ENCODE measurements at regions not wholly inside any gene's neighbourhood (a gene's known extent, or its start where the extent isn't known, plus 50 kb on each side); places are given as distances from the start of the nearest gene placed in this dataset.
"Not testable (repeated sequence)": the region's sequence is repeated elsewhere in the genome, so short reads cannot be mapped to it uniquely, and the experiment has no call there.

GRCh38 chr2:57465967-57466366 lies 580.6 kb upstream of the VRK2 start:
- ATAC-seq (no peak), DNase-seq (no peak)
- intact Hi-C loops (cut with DNase I), result no loop called here
- H3K4me3 ChIP-seq, result no peak overlapping the region
- TF ChIP-seq CTCF (IDR thresholded peaks at IDR 0.05), result no peak
- no peaks in the 10 kb centered on the region for H3K36me3 ChIP-seq
- no peaks in the 10 kb centered on the region for H3K27me3 ChIP-seq
- no peaks in the 10 kb centered on the region for H3K4me1 ChIP-seq
- H3K27ac ChIP-seq, result no peak overlapping the region
- H3K9me3 ChIP-seq, result no peaks in the 10 kb centered on the region

GRCh38 chr2:57475391-57475790 lies 571.2 kb upstream of the VRK2 start:
- DNase-seq (no peak), ATAC-seq (no peak)
- intact Hi-C loops (cut with DNase I), result no loop called here
- Histone ChIP-seq H3K9me3 (no peaks in the 10 kb centered on the region), H3K4me3 (no peak overlapping the region), H3K36me3 (no peaks in the 10 kb centered on the region), H3K4me1 (no peaks in the 10 kb centered on the region), H3K27me3 (no peaks in the 10 kb centered on the region), H3K27ac (no peak overlapping the region)
- TF ChIP-seq CTCF (IDR thresholded peaks at IDR 0.05), result no peak

- Histone ChIP-seq H3K4me3 (no peak overlapping the region), H3K9me3 (no peaks in the 10 kb centered on the region), H3K27ac (no peak overlapping the region), H3K4me1 (no peaks in the 10 kb centered on the region), H3K36me3 (no peaks in the 10 kb centered on the region), H3K27me3 (no peaks in the 10 kb centered on the region)
- intact Hi-C loops (cut with DNase I), result no loop called here
- ATAC-seq, result no peak
- DNase-seq, result no peak
- TF ChIP-seq CTCF (IDR thresholded peaks at IDR 0.05), result no peak
Measured at GRCh38 chr2:57479981-57480380, 566.6 kb upstream of the VRK2 start.

GRCh38 chr2:57488061-57488460 lies 558.5 kb upstream of the VRK2 start:
- Histone ChIP-seq H3K27me3 (no peaks in the 10 kb centered on the region), H3K36me3 (no peaks in the 10 kb centered on the region), H3K4me1 (no peaks in the 10 kb centered on the region), H3K4me3 (no peak overlapping the region), H3K27ac (no peak overlapping the region), H3K9me3 (no peaks in the 10 kb centered on the region)
- DNase-seq (no peak), ATAC-seq (no peak)
- intact Hi-C loops (cut with DNase I), result no loop called here
- TF ChIP-seq CTCF (IDR thresholded peaks at IDR 0.05), result no peak

DNA sequence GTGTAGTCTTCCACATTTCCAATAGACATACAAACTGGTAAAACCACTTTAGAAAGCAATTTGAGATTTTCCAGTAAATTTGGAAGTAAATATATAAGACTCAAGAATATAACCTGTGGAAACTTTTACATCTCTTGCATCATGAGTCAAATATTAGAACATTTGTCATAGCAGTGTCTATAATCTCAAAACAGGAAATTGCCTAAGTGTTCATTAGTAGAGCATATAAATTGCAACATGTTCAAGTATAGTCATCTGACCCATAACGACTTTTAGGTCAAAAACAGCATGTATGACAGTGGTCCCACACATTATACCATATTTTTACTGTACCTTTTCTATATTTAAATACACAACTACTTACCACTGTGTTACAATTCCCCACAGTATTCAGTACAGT lies 555.9 kb upstream of the VRK2 start:
- DNase-seq, result no peak
- TF ChIP-seq CTCF (IDR thresholded peaks at IDR 0.05), result no peak
- intact Hi-C loops (cut with DNase I), result no loop called here
- Histone ChIP-seq H3K36me3 (no peaks in the 10 kb centered on the region), H3K4me3 (no peak overlapping the region), H3K27ac (no peak overlapping the region), H3K9me3 (peaks cover 5% of the 10 kb centered on the region), H3K4me1 (no peaks in the 10 kb centered on the region), H3K27me3 (no peaks in the 10 kb centered on the region)
- ATAC-seq, result no peak

DNA sequence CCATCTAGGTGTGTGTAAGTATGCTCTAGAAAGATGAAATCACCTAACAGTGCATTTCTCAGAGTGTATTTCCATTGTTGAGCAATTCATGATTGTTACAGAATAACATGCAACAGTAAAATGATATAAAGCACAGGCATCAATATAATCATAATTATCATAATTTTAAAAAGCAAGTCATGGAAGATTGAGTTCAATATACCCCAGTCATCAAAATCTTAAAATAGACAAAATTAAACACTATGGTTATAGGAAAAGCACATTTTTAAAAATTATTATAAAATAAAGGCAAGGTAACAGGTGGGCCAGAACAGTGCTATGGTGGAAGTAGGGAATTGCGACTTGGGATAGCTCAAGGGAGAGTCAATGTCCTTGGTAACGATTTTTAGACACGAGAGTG lies 555.4 kb upstream of the VRK2 start:
- ATAC-seq (no peak), DNase-seq (no peak)
- H3K9me3 ChIP-seq, result peaks cover 5% of the 10 kb centered on the region
- H3K27me3 ChIP-seq, result no peaks in the 10 kb centered on the region
- intact Hi-C loops (cut with DNase I), result no loop called here
- H3K4me3 ChIP-seq, result no peak overlapping the region
- TF ChIP-seq CTCF (IDR thresholded peaks at IDR 0.05), result no peak
- no peaks in the 10 kb centered on the region for H3K36me3 ChIP-seq
- no peak overlapping the region for H3K27ac ChIP-seq
- no peaks in the 10 kb centered on the region for H3K4me1 ChIP-seq

DNA sequence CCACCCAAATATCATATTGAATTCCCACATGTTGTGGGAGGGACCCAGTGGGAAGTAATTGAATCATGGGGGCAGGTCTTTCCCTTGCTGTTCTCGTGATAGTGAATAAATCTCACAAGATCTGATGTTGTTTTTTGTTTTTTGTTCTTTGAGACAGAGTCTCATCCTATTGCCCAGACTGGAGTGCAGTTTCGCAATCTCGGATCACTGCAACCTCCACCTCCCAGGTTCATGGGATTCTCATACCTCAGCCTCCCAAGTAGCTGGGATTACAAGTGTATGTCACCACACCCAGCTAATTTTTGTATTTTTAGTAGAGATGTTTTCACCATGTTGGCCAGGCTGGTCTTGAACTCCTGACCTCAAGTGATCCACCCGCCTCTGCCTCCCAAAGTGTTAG lies 552.6 kb upstream of the VRK2 start:
- H3K9me3 ChIP-seq; H3K4me3 ChIP-seq; H3K4me1 ChIP-seq; H3K36me3 ChIP-seq; ATAC-seq; H3K27ac ChIP-seq; H3K27me3 ChIP-seq; intact Hi-C loops (cut with DNase I); DNase-seq: not testable (repeated sequence)
